H1 (cell line): ENCODE measurements at regions not wholly inside any gene's neighbourhood (a gene's known extent, or its start where the extent isn't known, plus 50 kb on each side); places are given as distances from the start of the nearest gene placed in this dataset.

Experiments used
- TF ChIP-seq, protein P1 (sequence below), 3 experiments: IDR thresholded peaks; 1 replicate in 2 of 3; 2 replicates in 1 of 3; pipeline versions ENCODE4 v1.5.1 to v1.6.1; 2011; ENCODE audit warnings: low read length in 3 of 3, mild to moderate bottlenecking in 3 of 3, inconsistent platforms in 2 of 3, low read depth in 1 of 3, moderate library complexity in 1 of 3; ENCODE audit not compliant: insufficient read depth in 1 of 3; ENCODE audit errors: control extremely low read depth in 1 of 3

DNA sequence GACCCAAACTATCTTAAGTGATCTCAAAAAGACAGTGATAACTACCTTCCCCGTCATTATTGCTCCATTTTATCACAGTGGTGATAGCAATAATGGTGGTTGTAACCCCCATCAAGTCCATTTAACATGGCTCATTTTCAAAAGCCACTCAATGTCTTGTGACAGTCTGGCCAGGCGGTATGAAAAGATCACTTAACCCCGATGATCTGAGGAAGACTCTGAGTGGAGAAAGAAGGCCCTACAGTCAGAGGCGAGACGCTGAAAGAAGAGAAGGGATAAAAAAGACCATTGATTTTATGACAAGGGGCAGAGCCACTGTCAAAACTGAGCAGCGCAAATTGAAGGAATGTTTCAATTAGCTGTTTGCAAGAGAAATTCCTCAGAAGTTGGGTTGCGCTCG, 417.2 kb upstream of the PBX1 start (continued):
- TF ChIP-seq, protein P1, sequence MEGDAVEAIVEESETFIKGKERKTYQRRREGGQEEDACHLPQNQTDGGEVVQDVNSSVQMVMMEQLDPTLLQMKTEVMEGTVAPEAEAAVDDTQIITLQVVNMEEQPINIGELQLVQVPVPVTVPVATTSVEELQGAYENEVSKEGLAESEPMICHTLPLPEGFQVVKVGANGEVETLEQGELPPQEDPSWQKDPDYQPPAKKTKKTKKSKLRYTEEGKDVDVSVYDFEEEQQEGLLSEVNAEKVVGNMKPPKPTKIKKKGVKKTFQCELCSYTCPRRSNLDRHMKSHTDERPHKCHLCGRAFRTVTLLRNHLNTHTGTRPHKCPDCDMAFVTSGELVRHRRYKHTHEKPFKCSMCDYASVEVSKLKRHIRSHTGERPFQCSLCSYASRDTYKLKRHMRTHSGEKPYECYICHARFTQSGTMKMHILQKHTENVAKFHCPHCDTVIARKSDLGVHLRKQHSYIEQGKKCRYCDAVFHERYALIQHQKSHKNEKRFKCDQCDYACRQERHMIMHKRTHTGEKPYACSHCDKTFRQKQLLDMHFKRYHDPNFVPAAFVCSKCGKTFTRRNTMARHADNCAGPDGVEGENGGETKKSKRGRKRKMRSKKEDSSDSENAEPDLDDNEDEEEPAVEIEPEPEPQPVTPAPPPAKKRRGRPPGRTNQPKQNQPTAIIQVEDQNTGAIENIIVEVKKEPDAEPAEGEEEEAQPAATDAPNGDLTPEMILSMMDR (IDR thresholded peaks at IDR 0.05; ENCODE audit: control extremely low read depth in 1 of 3, insufficient read depth in 1 of 3, low read depth in 1 of 3, low read length in 3 of 3) = no peak
